ENCODE measurements at regions not wholly inside any gene's neighbourhood (a gene's known extent, or its start where the extent isn't known, plus 50 kb on each side); places are given as distances from the start of the nearest gene placed in this dataset.

DNA sequence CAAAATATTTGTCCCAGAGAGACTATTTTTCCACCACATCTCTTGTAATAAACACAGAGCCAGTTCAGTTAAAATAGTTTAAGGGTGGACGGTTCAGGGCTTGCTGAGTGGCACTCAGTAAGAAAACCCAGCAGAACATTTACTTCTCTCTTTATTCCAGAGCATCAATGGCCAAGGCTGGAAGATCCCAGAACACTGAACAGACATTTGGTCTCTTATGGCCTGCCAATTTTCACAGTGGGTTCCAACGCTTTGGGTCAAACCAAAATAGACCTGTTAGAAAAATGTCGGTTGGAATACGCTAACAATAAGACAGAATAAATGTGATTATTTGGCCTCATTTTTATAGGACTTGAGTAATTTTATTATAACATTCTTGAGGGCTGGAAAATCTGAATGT is 580.3 kb upstream of the TMEFF2 start:
- no peak overlapping the region for H3K4me3 ChIP-seq (ENCODE audit: severe bottlenecking)
- TF ChIP-seq CTCF (IDR thresholded peaks at IDR 0.05; ENCODE audit: poor library complexity, severe bottlenecking), result no peak
- no peak for ATAC-seq (ENCODE audit: low read depth)
- no peaks in the 10 kb centered on the region for H3K27me3 ChIP-seq (ENCODE audit: insufficient read depth, poor library complexity, severe bottlenecking)
- no peak for DNase-seq (ENCODE audit: low spot score)
- H3K36me3 ChIP-seq (ENCODE audit: low read depth), result no peaks in the 10 kb centered on the region
- H3K4me1 ChIP-seq (ENCODE audit: insufficient read depth, poor library complexity, severe bottlenecking), result no peaks in the 10 kb centered on the region
- H3K9me3 ChIP-seq (ENCODE audit: severe bottlenecking), result no peaks in the 10 kb centered on the region
- no peak overlapping the region for H3K27ac ChIP-seq (ENCODE audit: poor library complexity, severe bottlenecking)

DNA sequence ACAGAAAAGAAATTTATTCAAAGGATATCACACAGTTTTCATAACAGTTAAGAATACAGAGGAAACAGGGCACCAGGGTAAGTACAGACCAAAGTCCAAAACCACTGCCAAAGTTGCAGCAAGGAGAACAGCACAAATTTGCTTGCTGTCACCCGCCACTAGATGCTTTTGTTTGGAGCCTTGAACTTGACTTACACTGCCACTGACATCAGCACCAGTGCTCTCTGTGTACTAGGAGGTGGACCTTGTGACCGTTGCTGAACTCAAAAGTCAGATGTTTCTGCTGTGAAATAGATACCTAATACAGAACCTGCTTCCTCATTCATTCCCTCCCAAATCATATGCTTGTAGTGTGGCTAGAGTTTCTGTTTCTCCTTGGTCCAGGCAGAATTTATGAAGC is 578.3 kb upstream of the TMEFF2 start:
- Histone ChIP-seq H3K4me3 (ENCODE audit: severe bottlenecking) (no peak overlapping the region), H3K27me3 (ENCODE audit: insufficient read depth, poor library complexity, severe bottlenecking) (no peaks in the 10 kb centered on the region), H3K4me1 (ENCODE audit: insufficient read depth, poor library complexity, severe bottlenecking) (no peaks in the 10 kb centered on the region), H3K36me3 (ENCODE audit: low read depth) (no peaks in the 10 kb centered on the region), H3K9me3 (ENCODE audit: severe bottlenecking) (no peaks in the 10 kb centered on the region), H3K27ac (ENCODE audit: poor library complexity, severe bottlenecking) (no peak overlapping the region)
- TF ChIP-seq CTCF (IDR thresholded peaks at IDR 0.05; ENCODE audit: poor library complexity, severe bottlenecking), result no peak
- DNase-seq (ENCODE audit: low spot score) (no peak), ATAC-seq (ENCODE audit: low read depth) (no peak)

DNA sequence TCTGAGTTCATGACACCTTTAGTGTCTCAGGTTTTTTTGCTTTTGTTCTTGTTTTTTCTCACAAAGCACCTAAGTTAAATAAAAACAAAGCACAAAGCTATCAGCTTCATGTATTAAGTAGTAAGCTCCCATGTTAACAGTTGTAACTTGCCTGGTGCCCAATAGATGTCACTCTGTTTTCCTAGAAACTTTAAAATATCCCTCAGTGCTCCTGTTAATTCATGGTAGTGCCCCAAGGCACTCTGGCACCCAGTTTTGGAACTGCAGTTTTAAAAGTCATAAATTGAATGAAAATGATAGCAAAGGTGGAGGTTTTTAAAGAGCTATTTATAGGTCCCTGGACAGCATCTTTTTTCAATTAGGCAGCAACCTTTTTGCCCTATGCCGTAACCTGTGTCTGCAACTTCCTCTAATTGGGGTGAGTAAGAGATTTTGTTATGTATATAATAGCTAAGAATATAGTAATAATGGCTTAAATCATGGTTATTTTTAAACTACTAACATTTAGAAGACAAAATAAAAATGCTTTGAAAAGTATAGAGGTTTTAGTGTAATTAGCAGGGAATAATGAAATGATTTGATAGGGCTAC is 555.0 kb upstream of the TMEFF2 start:
- no peaks in the 10 kb centered on the region for H3K4me1 ChIP-seq (ENCODE audit: insufficient read depth, poor library complexity, severe bottlenecking)
- no peak overlapping the region for H3K27ac ChIP-seq (ENCODE audit: poor library complexity, severe bottlenecking)
- no peak overlapping the region for H3K4me3 ChIP-seq (ENCODE audit: severe bottlenecking)
- ATAC-seq (ENCODE audit: low read depth) (peak; percentile 67; the same call in 2 of the 3 replicates), DNase-seq (ENCODE audit: low spot score) (no peak)
- no peaks in the 10 kb centered on the region for H3K36me3 ChIP-seq (ENCODE audit: low read depth)
- H3K9me3 ChIP-seq (ENCODE audit: severe bottlenecking), result no peaks in the 10 kb centered on the region
- peak; percentile 64 for TF ChIP-seq CTCF (IDR thresholded peaks at IDR 0.05; ENCODE audit: poor library complexity, severe bottlenecking)
- no peaks in the 10 kb centered on the region for H3K27me3 ChIP-seq (ENCODE audit: insufficient read depth, poor library complexity, severe bottlenecking)

- Histone ChIP-seq H3K9me3 (ENCODE audit: severe bottlenecking) (no peaks in the 10 kb centered on the region), H3K4me3 (ENCODE audit: severe bottlenecking) (no peak overlapping the region), H3K27me3 (ENCODE audit: insufficient read depth, poor library complexity, severe bottlenecking) (no peaks in the 10 kb centered on the region), H3K4me1 (ENCODE audit: insufficient read depth, poor library complexity, severe bottlenecking) (no peaks in the 10 kb centered on the region), H3K27ac (ENCODE audit: poor library complexity, severe bottlenecking) (no peak overlapping the region), H3K36me3 (ENCODE audit: low read depth) (no peaks in the 10 kb centered on the region)
- TF ChIP-seq CTCF (IDR thresholded peaks at IDR 0.05; ENCODE audit: poor library complexity, severe bottlenecking), result peak; percentile 43
- ATAC-seq (ENCODE audit: low read depth) (no peak), DNase-seq (ENCODE audit: low spot score) (no peak)
Measured at GRCh38 chr2:192741889-192742288, 547.2 kb upstream of the TMEFF2 start.

GRCh38 chr2:192735447-192735846 is 540.7 kb upstream of the TMEFF2 start:
- DNase-seq (ENCODE audit: low spot score) (no peak), ATAC-seq (ENCODE audit: low read depth) (no peak)
- H3K4me3 ChIP-seq (ENCODE audit: severe bottlenecking), result no peak overlapping the region
- H3K9me3 ChIP-seq (ENCODE audit: severe bottlenecking), result no peaks in the 10 kb centered on the region
- no peaks in the 10 kb centered on the region for H3K4me1 ChIP-seq (ENCODE audit: insufficient read depth, poor library complexity, severe bottlenecking)
- no peaks in the 10 kb centered on the region for H3K27me3 ChIP-seq (ENCODE audit: insufficient read depth, poor library complexity, severe bottlenecking)
- no peaks in the 10 kb centered on the region for H3K36me3 ChIP-seq (ENCODE audit: low read depth)
- TF ChIP-seq CTCF (IDR thresholded peaks at IDR 0.05; ENCODE audit: poor library complexity, severe bottlenecking), result no peak
- H3K27ac ChIP-seq (ENCODE audit: poor library complexity, severe bottlenecking), result no peak overlapping the region
